ENCODE measurements at regions not wholly inside any gene's neighbourhood (a gene's known extent, or its start where the extent isn't known, plus 50 kb on each side); places are given as distances from the start of the nearest gene placed in this dataset.

DNA sequence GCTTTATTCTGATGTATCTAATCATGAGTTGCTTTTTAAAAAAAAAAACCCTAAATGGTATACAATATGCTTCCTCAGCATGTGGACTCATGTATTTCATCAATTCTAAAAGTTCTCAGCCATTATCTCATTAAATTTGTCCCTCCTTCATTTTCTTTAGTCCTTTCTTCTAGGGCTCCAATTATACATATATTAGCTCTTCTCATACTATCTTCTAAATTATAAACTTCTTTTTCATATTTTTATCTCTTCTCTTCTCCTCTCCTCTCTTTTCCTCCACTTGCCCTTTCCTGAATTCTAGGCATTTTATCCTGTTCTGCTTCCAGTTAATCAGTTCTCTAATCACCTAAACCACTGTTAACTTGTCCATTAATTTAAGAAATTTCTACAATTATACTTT lies 55.0 kb upstream of the IL33 start:
- no peak for FAIRE-seq
- H3K4me3 ChIP-seq (ENCODE audit: low read depth, low read length), result no peak overlapping the region
- TF ChIP-seq CTCF (IDR thresholded peaks at IDR 0.05; ENCODE audit: insufficient read depth, low read length, severe bottlenecking), result no peak
- H3K27me3 ChIP-seq (ENCODE audit: control insufficient read depth, insufficient read depth, low read length), result no peaks in the 10 kb centered on the region
- no peaks in the 10 kb centered on the region for H3K36me3 ChIP-seq (ENCODE audit: control insufficient read depth, insufficient read depth, low read length)
- no peak for DNase-seq (ENCODE audit: low read depth)

- FAIRE-seq (no peak), DNase-seq (ENCODE audit: low read depth) (peak; percentile 98)
Measured at GRCh38 chr9:6153425-6153824, 62.2 kb upstream of the IL33 start.

GRCh38 chr9:6152788-6153187 lies 62.8 kb upstream of the IL33 start:
- peak; percentile 73 for DNase-seq (ENCODE audit: low read depth)
- TF ChIP-seq CTCF (IDR thresholded peaks at IDR 0.05; ENCODE audit: insufficient read depth, low read length, severe bottlenecking), result no peak
- Histone ChIP-seq H3K4me3 (ENCODE audit: low read depth, low read length) (no peak overlapping the region), H3K27me3 (ENCODE audit: control insufficient read depth, insufficient read depth, low read length) (no peaks in the 10 kb centered on the region), H3K36me3 (ENCODE audit: control insufficient read depth, insufficient read depth, low read length) (no peaks in the 10 kb centered on the region)
- FAIRE-seq, result no peak

More at GRCh38 chr9:6153425-6153824, 62.2 kb upstream of the IL33 start:
- Histone ChIP-seq H3K27me3 (ENCODE audit: control insufficient read depth, insufficient read depth, low read length) (no peaks in the 10 kb centered on the region), H3K36me3 (ENCODE audit: control insufficient read depth, insufficient read depth, low read length) (no peaks in the 10 kb centered on the region), H3K4me3 (ENCODE audit: low read depth, low read length) (no peak overlapping the region)
- TF ChIP-seq CTCF (IDR thresholded peaks at IDR 0.05; ENCODE audit: insufficient read depth, low read length, severe bottlenecking), result no peak

- Histone ChIP-seq H3K27me3 (ENCODE audit: control insufficient read depth, insufficient read depth, low read length) (no peaks in the 10 kb centered on the region), H3K4me3 (ENCODE audit: low read depth, low read length) (no peak overlapping the region), H3K36me3 (ENCODE audit: control insufficient read depth, insufficient read depth, low read length) (no peaks in the 10 kb centered on the region)
- TF ChIP-seq CTCF (IDR thresholded peaks at IDR 0.05; ENCODE audit: insufficient read depth, low read length, severe bottlenecking), result no peak
- FAIRE-seq (no peak), DNase-seq (ENCODE audit: low read depth) (no peak)
Measured at GRCh38 chr9:6150483-6150882, 65.1 kb upstream of the IL33 start.

- DNase-seq (ENCODE audit: low read depth) (no peak), FAIRE-seq (no peak)
- H3K27me3 ChIP-seq (ENCODE audit: control insufficient read depth, insufficient read depth, low read length), result no peaks in the 10 kb centered on the region
- no peaks in the 10 kb centered on the region for H3K36me3 ChIP-seq (ENCODE audit: control insufficient read depth, insufficient read depth, low read length)
- no peak overlapping the region for H3K4me3 ChIP-seq (ENCODE audit: low read depth, low read length)
- no peak for TF ChIP-seq CTCF (IDR thresholded peaks at IDR 0.05; ENCODE audit: insufficient read depth, low read length, severe bottlenecking)
Measured at GRCh38 chr9:6149315-6149714, 66.3 kb upstream of the IL33 start.

- Histone ChIP-seq H3K4me3 (ENCODE audit: low read depth, low read length) (no peak overlapping the region), H3K27me3 (ENCODE audit: control insufficient read depth, insufficient read depth, low read length) (no peaks in the 10 kb centered on the region), H3K36me3 (ENCODE audit: control insufficient read depth, insufficient read depth, low read length) (no peaks in the 10 kb centered on the region)
- no peak for TF ChIP-seq CTCF (IDR thresholded peaks at IDR 0.05; ENCODE audit: insufficient read depth, low read length, severe bottlenecking)
- DNase-seq (ENCODE audit: low read depth), result peak; percentile 33
- FAIRE-seq, result no peak
Measured at GRCh38 chr9:6147846-6148245, 67.8 kb upstream of the IL33 start.

Data from bronchial epithelial cell (primary cell).